ENCODE measurements at regions not wholly inside any gene's neighbourhood (a gene's known extent, or its start where the extent isn't known, plus 50 kb on each side); places are given as distances from the start of the nearest gene placed in this dataset.

GRCh38 chr9:129386812-129387177 lies 208.7 kb upstream of the IER5L start:
- Histone ChIP-seq H3K4me2 (no peak overlapping the region), H3K4me3 (no peak overlapping the region), H3K79me2 (ENCODE audit: low read depth) (peaks cover 8% of the 10 kb centered on the region; the same call in 1 of the 2 replicates), H3K9me3 (ENCODE audit: insufficient read depth, low read depth) (no peaks in the 10 kb centered on the region), H3K27ac (no peak overlapping the region), H4K20me1 (ENCODE audit: insufficient read depth) (no peaks in the 10 kb centered on the region), H3K27me3 (ENCODE audit: insufficient read depth, low read depth) (no peaks in the 10 kb centered on the region), H3K36me3 (ENCODE audit: low read depth) (no peaks in the 10 kb centered on the region), H3F3A (ENCODE audit: insufficient read depth, low read depth) (peaks cover 23% of the 10 kb centered on the region), H3K9me2 (ENCODE audit: insufficient read depth) (no peaks in the 10 kb centered on the region), H2AFZ (no peak overlapping the region), H3K4me1 (replicated peaks; ENCODE audit: insufficient read depth) (peaks cover 11% of the 10 kb centered on the region)
- DNase-seq, result no peak
- intact Hi-C loops (cut with micrococcal nuclease; ENCODE audit: unreplicated experiment), result no loop called here
- no TSS peak for BruUV-seq (replicated peaks)
- ChIA-PET POLR2A (ENCODE audit: unreplicated experiment) (no interaction called here), CTCF (interaction anchor here (0.6 kb wide), 1 partner anchor 805 kb away, joined by 4 read pairs; no protein-coding TSS in a partner anchor)
- TF ChIP-seq EZH2 (IDR thresholded peaks at IDR 0.05; ENCODE audit: low read depth), result no peak
- TF ChIP-seq, protein P1, sequence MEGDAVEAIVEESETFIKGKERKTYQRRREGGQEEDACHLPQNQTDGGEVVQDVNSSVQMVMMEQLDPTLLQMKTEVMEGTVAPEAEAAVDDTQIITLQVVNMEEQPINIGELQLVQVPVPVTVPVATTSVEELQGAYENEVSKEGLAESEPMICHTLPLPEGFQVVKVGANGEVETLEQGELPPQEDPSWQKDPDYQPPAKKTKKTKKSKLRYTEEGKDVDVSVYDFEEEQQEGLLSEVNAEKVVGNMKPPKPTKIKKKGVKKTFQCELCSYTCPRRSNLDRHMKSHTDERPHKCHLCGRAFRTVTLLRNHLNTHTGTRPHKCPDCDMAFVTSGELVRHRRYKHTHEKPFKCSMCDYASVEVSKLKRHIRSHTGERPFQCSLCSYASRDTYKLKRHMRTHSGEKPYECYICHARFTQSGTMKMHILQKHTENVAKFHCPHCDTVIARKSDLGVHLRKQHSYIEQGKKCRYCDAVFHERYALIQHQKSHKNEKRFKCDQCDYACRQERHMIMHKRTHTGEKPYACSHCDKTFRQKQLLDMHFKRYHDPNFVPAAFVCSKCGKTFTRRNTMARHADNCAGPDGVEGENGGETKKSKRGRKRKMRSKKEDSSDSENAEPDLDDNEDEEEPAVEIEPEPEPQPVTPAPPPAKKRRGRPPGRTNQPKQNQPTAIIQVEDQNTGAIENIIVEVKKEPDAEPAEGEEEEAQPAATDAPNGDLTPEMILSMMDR (conservative IDR thresholded peaks at IDR 0.05), result no peak

DNA sequence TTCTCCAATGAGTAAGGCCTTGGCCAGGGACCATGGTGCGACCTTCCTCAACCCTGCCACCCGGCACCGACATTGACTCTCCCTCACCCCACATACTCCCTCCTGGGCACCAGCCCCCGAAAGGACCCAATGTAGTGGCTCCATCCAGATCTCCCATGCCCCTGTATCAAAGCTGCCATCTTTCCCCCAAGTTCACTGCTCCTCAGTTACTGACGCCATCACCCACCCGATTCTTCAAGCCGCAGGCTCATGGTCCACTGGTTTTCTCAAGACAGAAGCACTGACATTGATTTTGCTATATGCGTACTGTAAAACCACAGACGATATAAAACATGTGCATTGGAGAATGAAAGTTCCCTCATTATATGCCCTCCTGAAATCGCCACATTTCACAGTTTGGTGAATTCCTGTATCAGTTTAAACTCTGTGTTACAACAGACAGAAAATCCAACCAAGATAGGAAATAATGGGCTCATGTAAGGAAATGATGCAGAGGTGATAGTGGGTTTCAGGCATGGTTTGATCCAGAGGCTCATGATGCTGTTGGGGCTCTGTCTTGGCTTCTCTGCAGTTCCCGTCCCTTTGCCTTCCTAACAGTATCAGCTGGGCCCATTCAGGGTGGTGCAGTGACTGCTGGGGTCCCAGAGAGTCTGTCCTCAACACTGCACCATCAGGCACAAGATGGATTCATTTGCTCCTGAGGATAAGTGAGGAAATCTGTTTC lies 207.3 kb upstream of the IER5L start:
- Histone ChIP-seq H3K9me2 (ENCODE audit: insufficient read depth) (no peaks in the 10 kb centered on the region), H3K4me2 (no peak overlapping the region), H3K4me3 (no peak overlapping the region), H3K4me1 (replicated peaks; ENCODE audit: insufficient read depth) (peaks cover 22% of the 10 kb centered on the region), H3K36me3 (ENCODE audit: low read depth) (no peaks in the 10 kb centered on the region), H2AFZ (no peak overlapping the region), H3K27me3 (ENCODE audit: insufficient read depth, low read depth) (no peaks in the 10 kb centered on the region), H3K9me3 (ENCODE audit: insufficient read depth, low read depth) (no peaks in the 10 kb centered on the region), H3K79me2 (ENCODE audit: low read depth) (peaks cover 8% of the 10 kb centered on the region; the same call in 1 of the 2 replicates), H4K20me1 (ENCODE audit: insufficient read depth) (no peaks in the 10 kb centered on the region), H3F3A (ENCODE audit: insufficient read depth, low read depth) (peaks cover 27% of the 10 kb centered on the region), H3K27ac (no peak overlapping the region)
- BruUV-seq (replicated peaks), result no TSS peak
- intact Hi-C loops (cut with micrococcal nuclease; ENCODE audit: unreplicated experiment), result no loop called here
- CTCF ChIA-PET, result interaction anchor here (0.6 kb wide), 1 partner anchor 212 kb away, joined by 7 read pairs; no protein-coding TSS in a partner anchor
- POLR2A ChIA-PET (ENCODE audit: unreplicated experiment), result no interaction called here
- DNase-seq, result no peak
- TF ChIP-seq, protein P1 (conservative IDR thresholded peaks at IDR 0.05), result no peak
- no peak for TF ChIP-seq EZH2 (IDR thresholded peaks at IDR 0.05; ENCODE audit: low read depth)

- Histone ChIP-seq H3F3A (ENCODE audit: insufficient read depth, low read depth) (peaks cover 27% of the 10 kb centered on the region), H3K4me2 (peak overlapping the region; percentile 75), H3K36me3 (ENCODE audit: low read depth) (no peaks in the 10 kb centered on the region), H3K27ac (no peak overlapping the region), H3K4me3 (peak overlapping the region; percentile 85; the same call in 1 of the 2 replicates), H3K27me3 (ENCODE audit: insufficient read depth, low read depth) (no peaks in the 10 kb centered on the region), H2AFZ (no peak overlapping the region), H3K79me2 (ENCODE audit: low read depth) (peaks cover 8% of the 10 kb centered on the region; the same call in 1 of the 2 replicates), H3K9me3 (ENCODE audit: insufficient read depth, low read depth) (no peaks in the 10 kb centered on the region), H3K9me2 (ENCODE audit: insufficient read depth) (no peaks in the 10 kb centered on the region), H4K20me1 (ENCODE audit: insufficient read depth) (no peaks in the 10 kb centered on the region), H3K4me1 (replicated peaks; ENCODE audit: insufficient read depth) (peaks cover 22% of the 10 kb centered on the region)
- TF ChIP-seq, protein P1 (conservative IDR thresholded peaks at IDR 0.05), result no peak
- TF ChIP-seq EZH2 (IDR thresholded peaks at IDR 0.05; ENCODE audit: low read depth), result no peak
- no TSS peak for BruUV-seq (replicated peaks)
- POLR2A ChIA-PET (ENCODE audit: unreplicated experiment), result no interaction called here
- CTCF ChIA-PET, result no interaction called here
- intact Hi-C loops (cut with micrococcal nuclease; ENCODE audit: unreplicated experiment), result no loop called here
- no peak for DNase-seq
Measured at GRCh38 chr9:129384491-129385210, 206.6 kb upstream of the IER5L start.
